GM12878 (cell line): ENCODE measurements at regions not wholly inside any gene's neighbourhood (a gene's known extent, or its start where the extent isn't known, plus 50 kb on each side); places are given as distances from the start of the nearest gene placed in this dataset.

Experiments
- ATAC-seq: fragments of 200-7000 bp; cut with Tn5 transposase; 3 replicates; pipeline ENCODE4 v1.9.1; 2020; ENCODE audit warnings: mild to moderate bottlenecking, moderate library complexity
- BruUV-seq: library from RNA; stranded (reverse); fragments of 400-500 nt; replicated peaks from 2 replicates; lab custom pipeline; 2021; lab: Mats Ljungman, UMichigan
- CTCF ChIA-PET: fragments of 300-600 bp; sonication (Branson Sonifier 250); formaldehyde crosslinking; extraction: SDS; loops from one replicate; lab custom pipeline; 2021; ENCODE audit warnings: inconsistent platforms; lab: Yijun Ruan, JAX
- POLR2A ChIA-PET: fragments of 350-600 bp; formaldehyde crosslinking; extraction: SDS; loops from one replicate; lab custom pipeline; 2021; ENCODE audit warnings: inconsistent platforms; lab: Charles Lee
- RAD21 ChIA-PET: fragments of 300-600 bp; sonication (Branson Sonifier 250); formaldehyde crosslinking; loops from one replicate; lab custom pipeline; 2023; ENCODE audit warnings: antibody characterized with exemption; ENCODE audit not compliant: unreplicated experiment; lab: Charles Lee
- SMC1A ChIA-PET: fragments of 300-600 bp; sonication (Branson Sonifier 250); formaldehyde crosslinking; loops from one replicate; lab custom pipeline; 2023; ENCODE audit not compliant: unreplicated experiment, uncharacterized antibody; lab: Charles Lee
- DNase-seq: peaks from one replicate; pipeline ENCODE4 v3.0.0-alpha.2; 2011; ENCODE audit warnings: low read depth, low spot score
- FAIRE-seq: peaks from 3 replicates; lab custom pipeline; 2011; peaks lifted over from hg19 to GRCh38; lab: Jason Lieb, UNC
- H2AFZ ChIP-seq: 2 replicates; pipeline ENCODE4 v1.6.0; 2011; ENCODE audit warnings: low read depth, low read length, control low read depth; ENCODE audit not compliant: control insufficient read depth
- H3K27ac ChIP-seq: 2 replicates; pipeline ENCODE4 v1.5.1; 2011; ENCODE audit warnings: control low read depth; ENCODE audit not compliant: control insufficient read depth, insufficient read depth
- H3K27me3 ChIP-seq, 2 experiments: replicated peaks in 1 of 2; 2 replicates each; pipeline versions ENCODE4 v1.6.0 to v1.6.1; 2011; ENCODE audit warnings: low read length in 1 of 2; ENCODE audit not compliant: control insufficient read depth in 2 of 2, insufficient read depth in 2 of 2
- H3K36me3 ChIP-seq, 2 experiments: 2 replicates each; pipeline ENCODE4 v1.5.1; 2011; ENCODE audit warnings: low read length in 1 of 2; ENCODE audit not compliant: control insufficient read depth in 2 of 2, insufficient read depth in 2 of 2
- H3K4me1 ChIP-seq: 2 replicates; pipeline ENCODE4 v1.6.1; 2011; ENCODE audit warnings: mild to moderate bottlenecking, low read length, moderate library complexity, mixed read lengths; ENCODE audit not compliant: control insufficient read depth, insufficient read depth
- H3K4me2 ChIP-seq: 2 replicates; pipeline ENCODE4 v1.6.0; 2011; ENCODE audit warnings: control low read depth; ENCODE audit not compliant: control insufficient read depth, insufficient read depth
- H3K4me3 ChIP-seq: fragments of 200-600 bp; sonication (generic); 2 replicates; pipeline ENCODE4 v1.5.1; 2016
- H3K79me2 ChIP-seq: 2 replicates; pipeline ENCODE4 v1.6.0; 2011; ENCODE audit warnings: low read length; ENCODE audit not compliant: control insufficient read depth, insufficient read depth
- H3K9ac ChIP-seq: 2 replicates; pipeline ENCODE4 v1.8.0; 2011; ENCODE audit warnings: low read length, control low read depth, mixed read lengths; ENCODE audit not compliant: control insufficient read depth, insufficient read depth
- H3K9me3 ChIP-seq: replicated peaks from 3 replicates; pipeline ENCODE4 v1.5.1; 2011; ENCODE audit warnings: mild to moderate bottlenecking, low read length; ENCODE audit not compliant: control insufficient read depth, insufficient read depth
- H4K20me1 ChIP-seq: 2 replicates; pipeline ENCODE4 v1.6.0; 2011; ENCODE audit not compliant: control insufficient read depth, insufficient read depth
- E2F4 ChIP-seq: IDR thresholded peaks from 2 replicates; pipeline ENCODE4 v1.6.1; 2012; ENCODE audit warnings: low read depth, low read length, improper control_type of control experiment
- EGR1 ChIP-seq, 2 experiments: IDR thresholded peaks; 1 replicate in 1 of 2; 2 replicates in 1 of 2; pipeline ENCODE4 v1.6.1; 2011 to 2012; ENCODE audit warnings: low read depth in 2 of 2, low read length in 2 of 2, borderline replicate concordance in 1 of 2, mild to moderate bottlenecking in 1 of 2, moderate library complexity in 1 of 2
- RAD21 ChIP-seq: IDR thresholded peaks from 2 replicates; pipeline ENCODE4 v1.6.1; 2011; ENCODE audit warnings: mild to moderate bottlenecking, low read depth, low read length, moderate library complexity; ENCODE audit not compliant: insufficient read depth
- SUPT20H ChIP-seq: IDR thresholded peaks from 2 replicates; pipeline ENCODE4 v1.6.1; 2011; ENCODE audit warnings: low read depth, mild to moderate bottlenecking, low read length, moderate library complexity, borderline replicate concordance; ENCODE audit not compliant: control insufficient read depth
- ZNF217 ChIP-seq: fragments of 450-650 bp; IDR thresholded peaks from 2 replicates; pipeline ENCODE4 v1.6.1; 2017; ENCODE audit warnings: antibody characterized with exemption, mild to moderate bottlenecking
- ZNF384 ChIP-seq: IDR thresholded peaks from 2 replicates; pipeline ENCODE4 v1.6.1; 2012; ENCODE audit warnings: low read depth, mild to moderate bottlenecking, low read length, improper control_type of control experiment, borderline replicate concordance
- ZNF592 ChIP-seq: fragments of 450-650 bp; IDR thresholded peaks from 2 replicates; pipeline ENCODE4 v1.6.1; 2017; ENCODE audit warnings: mild to moderate bottlenecking, moderate library complexity
- WGBS: methylation state at CpG from one replicate; pipeline ENCODE4 v1.1.6; 2016; ENCODE audit warnings: low lambda C conversion rate; ENCODE audit not compliant: insufficient replicate concordance, insufficient coverage; ENCODE audit errors: missing lambda C conversion rate; 5-methylcytosine and 5-hydroxymethylcytosine counted together
- in situ Hi-C: fragments of 300-500 bp; cut with MboI; formaldehyde crosslinking; loops from 9 replicates; pipeline ENCODE4 v1.14.3; 2018; ENCODE audit warnings: mixed read lengths
- intact Hi-C: fragments of 100-400 bp; cut with micrococcal nuclease; formaldehyde crosslinking; loops from one replicate; pipeline ENCODE4 v1.14.2; 2022; ENCODE audit not compliant: unreplicated experiment

GRCh38 chr10:85542936-85543730 lies 823.5 kb downstream of the GRID1 start:
- no peaks in the 10 kb centered on the region for H3K9me3 ChIP-seq
- BruUV-seq, result no TSS peak
- H3K4me3 ChIP-seq, result no peak overlapping the region
- RAD21 ChIA-PET, result no interaction called here
- CTCF ChIA-PET, result no interaction called here
- DNase-seq (no peak), ATAC-seq (no peak), FAIRE-seq (no peak)
- H3K4me2 ChIP-seq, result no peak overlapping the region
- no peak overlapping the region for H3K27ac ChIP-seq
- H3K79me2 ChIP-seq, result no peaks in the 10 kb centered on the region
- WGBS, result 16% methylated on average over 6 of the region's 6 CpGs
- no peaks in the 10 kb centered on the region for H3K27me3 ChIP-seq
- no peak overlapping the region for H3K9ac ChIP-seq
- H3K4me1 ChIP-seq, result no peaks in the 10 kb centered on the region; the same call in 1 of the 2 replicates
- intact Hi-C loops, result no loop called here
- SMC1A ChIA-PET, result interaction anchor here (0.6 to 2.2 kb wide), 3 partner anchors 13 to 250 kb away, joined by 3 to 6 read pairs (median 3); no protein-coding TSS in a partner anchor
- H3K36me3 ChIP-seq, result no peaks in the 10 kb centered on the region
- POLR2A ChIA-PET, result no interaction called here
- TF ChIP-seq E2F4 (no peak), EGR1 (IDR thresholded peaks at IDR 0.05; ENCODE audit: borderline replicate concordance in 1 of 2, low read depth in 2 of 2, low read length in 2 of 2) (no peak), ZNF592 (no peak), SUPT20H (no peak), ZNF217 (no peak), ZNF384 (no peak), RAD21 (no peak)
- H2AFZ ChIP-seq, result no peak overlapping the region
- in situ Hi-C loops, result loop anchor here (10.0 kb wide), 1 partner anchor 832 kb away; no protein-coding TSS in a partner anchor
- H4K20me1 ChIP-seq, result no peaks in the 10 kb centered on the region
